CD4-positive, alpha-beta T cell treated with Interleukin-10 for 1 hour (primary cell): ENCODE measurements at regions not wholly inside any gene's neighbourhood (a gene's known extent, or its start where the extent isn't known, plus 50 kb on each side); places are given as distances from the start of the nearest gene placed in this dataset.
"Not testable (repeated sequence)": the region's sequence is repeated elsewhere in the genome, so short reads cannot be mapped to it uniquely, and the experiment has no call there.

Source experiments
- DNase-seq: peaks from one replicate; pipeline ENCODE4 v3.0.0-alpha.2; 2020

DNA sequence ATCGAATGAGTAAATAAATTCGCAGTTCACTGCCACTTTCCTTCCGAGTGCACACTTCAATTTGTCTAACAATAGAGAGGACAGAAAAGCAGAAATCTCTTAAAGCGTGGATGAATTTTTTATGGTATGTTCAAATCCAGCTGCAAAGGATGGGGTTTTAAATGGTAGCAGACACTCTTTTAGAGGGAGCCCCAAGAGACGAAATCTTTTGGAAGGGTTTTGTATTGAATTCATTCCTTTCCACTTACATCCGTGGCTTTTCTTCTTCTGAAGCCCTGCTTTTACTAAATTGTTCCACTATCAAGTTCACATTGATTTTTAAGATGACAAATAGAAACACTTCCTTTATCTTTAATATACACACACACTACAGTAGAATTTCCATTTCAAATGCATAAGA, 680.7 kb downstream of the NR4A2 start:
- DNase-seq, result no peak

DNA sequence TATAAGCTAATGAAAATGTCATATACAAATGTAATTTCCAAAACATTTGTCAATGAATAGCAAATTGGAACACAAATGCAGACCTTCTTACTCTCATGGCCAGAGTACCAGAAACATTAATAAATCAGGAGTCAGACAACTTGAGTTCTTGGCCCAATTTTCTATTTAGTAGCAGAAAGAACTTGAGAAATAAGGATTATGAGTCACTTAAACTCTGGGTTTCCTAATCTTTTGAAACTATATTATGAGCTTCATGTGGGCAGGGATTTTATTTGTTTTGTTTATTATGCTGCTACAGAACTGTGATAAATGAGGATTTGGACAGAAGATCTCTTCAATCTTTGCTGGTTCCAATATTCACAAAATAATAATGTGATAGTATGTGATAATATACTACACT, 686.7 kb downstream of the NR4A2 start:
- no peak for DNase-seq

DNA sequence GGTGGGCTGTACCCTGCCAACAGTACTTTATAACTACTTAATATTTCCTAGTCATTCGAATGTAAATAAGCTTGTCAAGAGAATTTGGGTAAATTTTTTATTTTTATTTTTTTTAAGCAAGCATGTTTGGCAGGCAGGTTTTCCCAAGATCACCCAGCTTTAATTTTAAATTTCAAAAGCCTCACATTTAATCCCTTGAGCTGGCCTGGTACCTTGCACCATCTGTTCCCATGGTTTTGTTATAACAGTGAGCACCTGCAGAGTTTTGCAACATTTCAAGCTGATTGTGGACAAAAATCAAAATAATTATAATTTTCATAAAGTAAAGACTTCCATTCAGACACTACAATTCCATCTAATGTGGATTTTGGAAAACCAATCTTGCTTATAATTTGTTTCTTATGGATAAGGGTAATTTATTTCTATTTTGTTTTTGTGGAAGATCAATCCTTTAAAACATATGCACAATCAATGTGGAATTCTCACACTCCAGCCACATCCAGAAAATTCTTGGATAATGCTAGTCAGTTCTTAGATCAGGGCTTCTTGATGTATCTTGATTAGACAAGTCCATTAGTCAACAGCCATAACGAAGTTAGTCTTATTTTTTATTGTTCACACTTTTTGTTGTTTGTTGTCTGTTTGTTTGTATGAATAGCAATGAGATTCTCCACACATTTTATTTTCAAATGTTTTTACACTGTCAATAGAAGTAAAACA, 689.3 kb downstream of the NR4A2 start:
- DNase-seq, result no peak

DNA sequence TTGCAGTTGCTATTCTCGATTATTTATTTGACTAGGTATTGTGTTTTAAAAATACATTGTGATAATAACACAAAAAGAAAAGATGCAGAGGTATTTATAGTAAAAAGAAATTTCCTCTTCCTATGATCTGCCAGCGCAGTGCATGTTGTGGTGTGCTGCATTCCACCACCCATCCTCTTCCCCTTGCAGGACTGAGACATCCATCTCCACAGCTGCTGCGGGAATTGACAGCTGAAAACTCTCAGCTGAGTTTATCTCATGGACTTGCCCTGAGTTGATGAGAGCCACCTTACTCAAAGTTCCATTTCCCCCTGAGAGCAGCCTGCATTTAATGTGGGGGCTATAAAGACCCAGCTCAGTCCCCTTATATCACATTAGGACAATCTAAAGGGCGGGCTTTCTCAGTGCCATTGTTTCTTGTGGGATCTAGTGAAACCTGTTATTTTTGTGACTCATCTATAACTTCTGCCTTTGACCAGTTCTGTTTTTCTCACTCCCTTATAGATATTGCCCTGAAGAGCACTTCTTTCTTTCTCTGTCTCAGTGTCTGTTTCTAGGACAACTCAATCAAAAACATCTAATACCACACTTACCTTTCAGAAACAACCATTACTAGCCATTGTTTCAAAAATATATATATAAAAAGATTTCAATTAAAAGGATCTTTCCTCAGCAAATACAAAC, 698.5 kb downstream of the NR4A2 start:
- DNase-seq, result no peak

DNA sequence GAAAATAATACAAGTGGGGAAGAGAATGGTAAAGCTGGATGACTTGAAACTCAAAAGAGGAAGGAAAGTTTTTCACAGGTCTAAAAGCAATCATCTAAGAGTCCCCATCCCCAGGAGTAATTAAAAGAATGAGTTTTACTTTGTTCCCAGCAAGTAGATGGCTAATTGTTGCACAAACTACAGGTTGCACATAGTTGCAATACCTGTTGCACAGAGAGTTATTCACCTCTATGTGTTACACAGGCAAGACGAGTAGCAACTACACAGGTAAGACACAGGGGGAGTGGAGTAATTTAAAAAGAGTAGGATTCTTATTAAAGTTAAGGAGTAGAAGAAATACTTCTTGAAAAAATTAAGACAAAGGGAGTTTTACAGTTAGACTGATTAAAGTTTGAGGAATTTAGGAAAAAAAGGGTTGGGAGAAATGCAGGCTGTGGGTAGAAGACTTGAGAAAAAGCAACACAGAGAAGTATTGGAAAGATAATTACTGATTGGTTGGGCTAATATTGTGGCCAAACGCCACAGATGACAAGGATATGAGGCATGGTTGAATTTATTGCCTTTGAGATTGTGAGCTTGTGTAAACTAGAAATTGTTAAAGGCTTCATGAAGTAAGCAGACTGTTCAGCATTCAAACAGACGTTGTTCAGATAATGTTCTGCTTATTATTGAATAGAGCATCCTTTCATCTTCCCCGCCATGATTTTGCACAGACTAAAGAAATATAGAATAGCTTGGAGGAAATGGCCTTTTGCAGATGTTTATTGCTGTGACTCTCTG, 699.3 kb downstream of the NR4A2 start:
- DNase-seq, result no peak

DNA sequence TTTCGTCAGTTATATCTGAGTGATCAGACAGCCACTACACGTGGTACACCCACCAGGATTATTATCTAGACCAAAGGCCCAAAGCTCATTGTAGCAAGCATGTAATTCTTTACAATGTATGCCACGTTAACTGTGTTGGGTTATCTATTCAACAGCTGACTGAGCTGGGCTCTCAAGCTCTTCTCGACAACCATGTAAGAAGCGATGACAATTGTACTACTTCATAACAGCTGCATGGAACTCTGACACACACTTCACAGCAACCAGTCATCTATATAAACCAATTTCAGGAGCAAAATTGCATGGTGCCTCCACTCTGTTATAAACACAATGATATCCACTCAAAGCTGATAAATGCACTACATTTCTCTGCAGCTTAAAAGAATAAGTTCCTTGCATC, 701.8 kb downstream of the NR4A2 start:
- DNase-seq, result no peak

DNA sequence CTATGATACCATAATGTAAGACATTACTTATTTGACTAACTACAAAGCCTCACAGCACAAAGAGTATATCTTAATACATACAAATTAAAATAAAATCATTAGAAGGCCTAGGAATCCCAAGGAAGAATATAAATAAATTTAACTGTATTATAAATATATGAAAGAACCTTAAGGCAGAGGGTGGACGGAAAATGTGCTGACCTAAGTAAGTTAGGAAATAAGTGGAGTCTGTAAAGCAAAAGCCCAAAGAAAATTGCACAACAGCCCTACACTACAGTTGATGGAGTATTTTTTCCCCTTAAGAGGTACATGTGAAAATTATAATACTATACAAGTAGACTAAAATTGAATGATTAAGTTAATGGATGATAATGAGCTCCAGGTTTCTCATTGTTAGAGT, 710.1 kb downstream of the NR4A2 start:
- no peak for DNase-seq

DNA sequence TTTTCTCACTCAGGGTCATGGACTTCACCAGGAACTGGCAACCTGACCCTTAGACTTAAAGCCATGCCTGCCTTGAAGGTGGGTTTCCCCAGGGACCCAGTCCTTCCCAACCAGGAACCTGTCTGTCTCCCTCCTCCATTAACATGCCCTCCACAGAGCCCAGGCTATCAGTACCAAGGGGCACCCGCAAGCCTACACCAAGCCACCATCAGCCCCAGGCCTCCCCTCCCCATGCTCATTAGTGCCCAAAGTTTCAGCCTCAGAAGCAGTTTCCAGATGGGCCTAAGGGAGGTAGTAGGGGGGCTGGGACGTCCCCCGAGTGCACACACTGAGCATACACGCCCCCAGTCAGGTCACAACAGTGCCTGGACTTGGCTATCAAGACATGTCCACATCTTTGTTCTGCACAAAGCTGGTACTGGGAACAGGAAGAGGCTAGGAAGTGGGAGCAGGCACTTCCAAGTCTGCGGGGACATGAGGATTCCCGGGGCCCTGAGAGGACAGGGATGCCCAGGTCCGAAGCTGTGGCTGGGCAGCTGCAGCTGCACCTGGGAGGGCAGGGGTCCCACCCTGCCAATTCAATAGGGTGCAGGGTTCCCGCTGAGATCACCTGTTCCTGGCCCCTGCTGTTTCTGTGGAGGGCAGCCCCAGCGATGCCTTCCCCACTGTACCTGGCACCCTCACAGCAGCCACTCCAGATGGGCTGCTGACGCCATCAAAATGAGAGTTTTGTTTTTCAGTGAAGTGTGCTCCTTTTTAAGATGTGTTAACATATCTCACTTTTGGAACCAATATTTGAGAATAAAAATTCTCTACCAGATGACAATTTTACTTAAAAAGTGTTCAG, 731.4 kb downstream of the NR4A2 start:
- DNase-seq, result no peak

DNA sequence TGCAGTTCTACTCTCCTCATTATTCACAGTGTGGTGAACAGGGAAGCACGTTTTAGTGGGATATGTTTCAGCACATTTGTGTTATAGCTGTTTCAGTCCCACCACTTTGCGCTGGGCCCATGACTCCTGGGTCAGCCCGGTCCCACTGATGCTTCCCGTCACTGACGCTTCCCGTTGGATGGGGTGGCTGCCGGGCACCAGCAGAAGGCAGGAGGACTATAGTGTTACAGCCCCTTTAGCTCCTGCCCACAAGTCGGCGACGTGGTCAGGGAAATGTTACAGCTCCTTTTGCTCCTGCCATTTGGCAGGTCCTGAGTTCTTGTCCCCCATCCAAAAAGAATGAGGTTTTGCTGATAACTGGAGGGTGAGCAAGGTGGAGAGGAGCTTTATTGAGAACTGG, 732.2 kb downstream of the NR4A2 start:
- DNase-seq, result no peak

DNA sequence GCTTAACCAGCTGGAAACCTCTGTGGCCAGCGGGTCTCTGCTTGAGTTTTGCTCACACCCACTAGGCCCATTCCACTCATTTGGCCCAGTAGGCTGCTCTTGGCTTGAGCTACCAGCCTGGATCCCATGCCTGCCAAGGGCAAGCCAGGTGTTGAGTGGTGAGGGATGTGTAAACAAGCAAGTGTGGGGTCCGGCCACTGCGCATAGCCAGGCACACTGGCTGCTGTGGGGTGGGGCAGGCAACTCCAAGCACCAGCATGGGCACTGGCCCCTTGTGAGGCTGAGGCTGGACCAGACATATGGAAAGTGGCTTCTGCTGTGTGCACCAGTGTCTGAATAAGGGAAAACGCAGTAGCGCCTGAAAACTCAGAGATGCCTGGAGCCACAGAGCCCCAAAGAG, 732.7 kb downstream of the NR4A2 start:
- DNase-seq, result no peak

DNA sequence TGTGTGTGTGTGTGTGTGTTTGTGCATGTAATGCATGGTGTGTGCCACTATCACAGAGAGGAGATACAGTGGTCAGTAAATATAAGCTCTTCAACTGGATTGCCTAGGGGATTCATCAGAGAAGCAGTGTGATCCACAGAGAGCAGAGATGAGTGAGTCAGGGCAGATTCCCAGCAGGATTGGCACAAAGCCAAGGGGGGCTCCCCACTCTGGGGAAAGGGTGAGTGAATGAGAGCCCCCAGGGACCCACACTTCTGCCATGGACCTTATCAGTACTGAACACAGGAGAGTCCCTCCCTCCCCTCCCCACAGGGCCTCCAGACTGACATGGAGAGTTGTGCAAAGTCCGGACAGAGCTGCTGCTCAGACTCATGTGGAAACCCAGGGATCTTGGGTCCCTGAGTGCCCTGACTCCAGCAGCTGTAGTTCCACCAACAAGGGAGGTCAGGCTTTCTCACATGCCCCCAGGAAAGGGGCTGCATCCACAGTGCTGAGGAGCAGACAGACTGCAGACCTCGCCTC, 748.8 kb downstream of the NR4A2 start:
- DNase-seq, result no peak

DNA sequence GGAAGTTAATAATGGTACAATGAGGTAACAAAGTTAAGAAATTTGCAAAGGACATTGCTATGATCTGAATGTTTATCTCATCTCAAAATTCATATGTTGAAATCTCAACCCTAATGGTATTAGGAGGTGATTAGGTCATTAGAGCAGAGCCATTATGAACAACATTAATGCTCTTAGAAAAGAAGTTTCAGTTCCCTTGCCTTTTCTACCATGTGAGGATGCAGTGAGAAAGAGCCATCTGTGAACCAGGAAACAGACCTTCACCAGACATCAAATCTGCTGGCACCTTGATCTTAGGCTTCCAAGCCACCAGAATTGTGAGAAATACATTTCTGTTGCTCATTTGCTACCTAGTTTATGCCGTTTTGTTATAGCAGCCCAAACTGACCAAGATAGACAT, 757.6 kb downstream of the NR4A2 start:
- DNase-seq, result no peak

DNA sequence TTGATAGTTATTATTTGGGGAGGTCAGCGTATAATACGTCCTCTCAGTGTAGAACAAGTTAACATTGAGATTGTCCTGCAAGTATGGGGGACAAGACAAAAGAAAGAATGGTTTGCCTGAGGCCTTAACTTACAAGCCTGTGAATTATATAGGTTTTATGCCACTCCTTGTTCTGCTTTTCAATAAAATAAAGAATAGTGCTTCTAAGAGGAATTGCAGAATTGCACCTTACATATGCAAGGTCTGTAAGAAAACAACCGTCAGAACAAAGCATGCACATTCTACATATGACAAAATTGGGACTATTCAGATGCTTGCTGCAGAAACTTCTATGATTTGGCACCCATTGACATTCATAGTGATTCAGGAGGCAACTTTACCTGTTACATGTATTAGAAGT, 785.0 kb downstream of the NR4A2 start:
- DNase-seq, result no peak

DNA sequence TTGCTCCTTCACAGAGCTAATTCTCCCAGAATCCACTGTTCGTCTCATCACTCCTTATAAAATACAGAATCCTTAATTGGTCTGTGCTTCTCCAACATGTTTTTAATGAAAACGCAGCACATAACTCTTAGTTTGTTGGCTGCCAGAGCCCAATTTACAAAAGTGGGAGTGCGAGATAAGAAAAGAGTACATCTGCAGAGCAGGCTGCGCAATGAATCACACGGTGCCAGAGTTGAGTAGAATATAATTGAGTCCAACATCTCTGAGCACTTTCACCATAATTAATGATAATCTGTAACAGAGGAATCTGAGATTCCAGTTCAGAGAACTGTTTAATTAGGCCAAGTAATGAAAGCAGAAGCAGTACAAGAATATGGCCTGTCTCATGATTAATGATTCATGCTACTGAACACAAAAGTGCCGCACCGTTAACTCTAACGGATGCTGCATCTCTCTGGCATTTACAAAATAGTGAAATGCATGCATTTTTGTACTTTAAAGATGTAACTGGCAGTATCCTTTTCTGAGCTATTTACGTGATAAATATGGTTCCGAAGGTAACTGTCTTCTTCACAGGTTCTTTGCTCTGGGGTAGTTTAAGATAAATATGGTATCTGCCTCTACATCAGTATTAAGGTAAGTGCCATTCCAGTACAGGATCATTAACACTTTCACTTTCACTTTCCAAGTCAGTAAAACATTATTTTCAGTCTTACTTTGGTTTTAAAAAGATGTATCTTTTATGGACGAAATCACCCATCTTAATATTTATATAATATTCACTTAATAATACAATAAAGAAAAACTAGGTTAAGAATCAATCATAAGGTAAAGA, 785.6 kb downstream of the NR4A2 start:
- DNase-seq, result no peak

DNA sequence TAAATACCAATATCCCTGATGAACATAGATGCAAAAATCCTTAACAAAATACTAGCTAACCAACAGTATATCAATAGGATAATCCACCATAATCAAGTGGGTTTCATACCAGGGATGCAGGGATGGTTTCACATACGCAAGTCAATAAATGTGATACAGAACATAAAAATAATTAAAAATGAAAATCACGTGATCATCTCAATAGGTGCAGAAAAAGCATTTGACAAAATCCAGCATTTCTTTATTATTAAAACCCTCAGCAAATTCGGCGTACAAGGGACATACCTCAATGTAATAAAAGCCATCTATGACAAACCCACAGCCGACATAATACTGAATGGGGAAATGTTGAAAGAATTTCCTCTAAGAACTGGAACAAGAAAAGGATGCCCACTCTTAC, 793.5 kb downstream of the NR4A2 start:
- not testable (repeated sequence) for DNase-seq

DNA sequence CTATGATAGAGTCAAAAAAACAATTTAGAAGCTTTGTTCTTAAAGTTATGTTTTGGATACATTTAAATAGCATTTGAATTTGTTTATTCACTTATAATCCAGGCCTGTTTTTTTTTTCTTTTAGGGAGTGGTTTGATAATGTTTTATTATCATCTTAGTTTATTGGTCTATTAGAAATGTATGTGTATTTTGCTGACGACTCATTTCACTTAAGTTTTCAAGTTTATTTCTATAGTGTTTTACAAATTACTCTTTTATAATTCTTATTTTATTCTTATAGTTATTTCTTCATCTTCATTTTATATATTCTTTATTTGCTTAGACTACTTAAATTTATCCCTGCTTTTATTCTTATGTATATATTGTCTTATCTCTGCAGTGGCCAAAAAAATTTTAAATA, 804.5 kb downstream of the NR4A2 start:
- DNase-seq, result no peak

DNA sequence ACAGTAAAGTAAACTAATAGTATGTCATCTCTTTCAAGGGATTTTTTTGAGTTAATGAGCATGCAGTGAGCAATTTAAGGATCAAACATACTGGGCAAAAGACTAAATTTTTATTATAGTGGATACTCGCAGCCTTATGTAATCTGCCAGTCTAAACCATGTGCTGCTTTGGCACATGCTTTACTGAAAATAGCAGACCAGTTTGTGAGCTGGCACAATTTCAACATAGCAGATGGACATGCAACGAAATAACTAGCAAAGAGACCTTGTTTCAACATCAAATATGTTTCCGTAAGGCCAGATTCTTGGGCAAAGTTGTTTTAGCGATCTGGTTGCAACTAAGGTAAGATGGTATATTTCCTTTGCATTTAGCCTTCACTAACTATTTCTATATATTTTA, 807.3 kb downstream of the NR4A2 start:
- no peak for DNase-seq

DNA sequence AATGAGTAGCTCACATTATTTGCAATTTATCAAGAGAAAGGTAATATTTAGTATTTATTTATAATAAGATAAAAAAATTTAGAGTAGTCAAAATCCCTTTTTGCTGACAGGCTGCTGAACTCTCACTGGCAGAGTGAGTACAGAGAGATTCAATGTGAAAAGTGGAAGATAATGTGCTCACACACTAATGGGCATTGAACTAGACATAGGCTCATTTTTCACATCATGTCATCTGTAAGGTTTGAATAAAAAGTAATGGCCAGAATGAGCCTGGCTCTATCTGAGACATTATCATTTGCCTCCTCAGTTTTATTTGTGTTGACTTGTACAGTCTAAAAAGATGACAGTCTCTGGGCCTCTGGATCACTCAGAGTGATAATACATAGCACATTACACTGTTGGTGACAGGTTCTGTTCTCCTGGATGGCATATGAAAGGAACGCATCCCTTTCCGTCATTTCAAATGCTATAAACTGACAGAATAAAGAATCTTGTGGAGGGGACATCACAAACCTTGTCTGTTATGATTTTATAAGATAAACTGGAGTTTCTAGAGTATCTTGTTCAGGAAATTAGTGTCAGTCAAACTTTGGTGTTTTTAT, 812.9 kb downstream of the NR4A2 start:
- no peak for DNase-seq

DNA sequence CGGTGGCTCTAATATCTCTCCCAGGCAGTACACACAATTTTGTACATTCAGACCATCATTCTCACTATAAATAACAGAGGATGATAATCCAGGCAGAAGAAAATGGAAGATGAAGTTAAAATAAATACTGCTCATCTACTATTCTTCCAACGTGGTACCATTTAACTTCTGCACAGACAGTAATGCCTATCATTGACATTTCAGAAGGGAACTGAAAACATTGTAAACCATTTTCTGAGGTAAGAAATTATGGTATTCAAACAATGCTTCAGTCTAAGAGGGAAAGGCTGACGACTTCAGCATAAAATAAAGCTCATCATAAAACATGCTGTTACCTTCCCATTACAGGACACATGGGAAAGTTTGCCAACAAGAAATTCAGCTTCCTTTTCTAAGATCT, 814.4 kb downstream of the NR4A2 start:
- no peak for DNase-seq

DNA sequence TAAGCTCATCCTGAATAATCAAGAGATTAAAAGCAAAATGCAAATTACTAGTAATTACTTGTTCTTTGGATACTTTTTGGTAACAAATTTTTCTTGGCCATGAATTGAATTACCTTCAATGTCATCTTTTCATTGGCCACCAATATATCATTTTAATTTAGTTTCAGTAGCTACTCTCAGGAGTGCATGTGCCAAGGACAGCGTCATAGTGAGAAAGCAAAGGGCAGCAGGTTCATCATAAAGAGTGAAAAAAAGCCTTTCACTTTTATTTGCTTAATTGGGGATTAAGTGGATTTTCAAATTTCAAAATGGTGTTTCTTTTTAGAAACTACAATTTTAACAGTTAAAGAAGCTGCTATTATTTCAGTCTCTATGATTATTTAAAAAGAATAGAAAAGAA, 815.2 kb downstream of the NR4A2 start:
- no peak for DNase-seq

DNA sequence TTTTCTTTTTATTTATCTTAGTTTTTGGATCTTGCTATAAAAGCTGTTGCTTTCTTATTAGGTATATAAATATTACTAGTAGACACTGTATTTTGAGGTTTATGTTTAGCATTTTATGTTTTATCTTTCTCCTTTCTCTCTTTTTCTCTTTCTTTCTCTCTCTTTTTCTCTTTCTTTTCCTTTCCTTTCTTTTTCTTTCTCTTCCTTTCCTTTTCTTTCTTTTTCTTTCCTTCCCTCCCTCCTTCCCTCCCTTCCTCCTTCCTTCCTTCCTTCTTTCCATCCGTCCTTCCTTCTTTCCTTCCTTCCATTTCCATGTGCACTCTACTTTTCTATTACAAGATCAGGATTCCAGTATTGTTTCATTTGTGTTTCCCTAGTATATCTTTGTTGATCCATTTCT, 814.8 kb downstream of the KCNJ3 start:
- no peak for DNase-seq

DNA sequence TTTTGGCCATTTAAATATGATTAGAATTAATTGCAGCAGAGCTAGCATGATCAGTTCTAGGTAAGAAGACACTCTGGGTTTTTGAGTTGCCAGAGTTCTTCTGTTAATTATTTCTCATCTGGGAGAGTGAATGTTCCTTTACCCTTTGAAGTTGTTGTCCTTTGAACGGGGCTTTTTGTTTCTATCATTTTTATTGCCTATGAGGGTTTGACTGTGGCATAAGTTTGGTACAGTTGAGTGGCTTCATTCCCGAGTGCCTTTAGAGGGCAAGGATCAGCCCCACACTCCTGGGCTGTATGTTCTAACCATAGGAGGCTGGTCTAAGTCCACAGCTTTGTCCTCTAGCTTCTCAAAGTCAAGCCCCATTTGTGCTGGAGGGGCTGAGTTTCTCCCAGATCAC, 804.3 kb downstream of the KCNJ3 start:
- DNase-seq, result no peak
